MM.1S (cell line): ENCODE measurements at regions not wholly inside any gene's neighbourhood (a gene's known extent, or its start where the extent isn't known, plus 50 kb on each side); places are given as distances from the start of the nearest gene placed in this dataset.

ENCODE experiments used
- EZH2 ChIP-seq: fragments of 300-600 bp; sonication (generic); optimal IDR thresholded peaks from 2 replicates; pipeline ENCODE3; 2017; ENCODE audit warnings: low read depth, mild to moderate bottlenecking, antibody characterized with exemption, low read length, mixed read lengths
- TF ChIP-seq, protein P1 (sequence below): fragments of 300-600 bp; sonication (generic); IDR thresholded peaks from 2 replicates; pipeline ENCODE4 v1.5.1; 2016; ENCODE audit warnings: antibody characterized with exemption, low read length, mixed read lengths

GRCh38 chr3:140765246-140765645, 87.4 kb downstream of the TRIM42 start:
- TF ChIP-seq, protein P1, sequence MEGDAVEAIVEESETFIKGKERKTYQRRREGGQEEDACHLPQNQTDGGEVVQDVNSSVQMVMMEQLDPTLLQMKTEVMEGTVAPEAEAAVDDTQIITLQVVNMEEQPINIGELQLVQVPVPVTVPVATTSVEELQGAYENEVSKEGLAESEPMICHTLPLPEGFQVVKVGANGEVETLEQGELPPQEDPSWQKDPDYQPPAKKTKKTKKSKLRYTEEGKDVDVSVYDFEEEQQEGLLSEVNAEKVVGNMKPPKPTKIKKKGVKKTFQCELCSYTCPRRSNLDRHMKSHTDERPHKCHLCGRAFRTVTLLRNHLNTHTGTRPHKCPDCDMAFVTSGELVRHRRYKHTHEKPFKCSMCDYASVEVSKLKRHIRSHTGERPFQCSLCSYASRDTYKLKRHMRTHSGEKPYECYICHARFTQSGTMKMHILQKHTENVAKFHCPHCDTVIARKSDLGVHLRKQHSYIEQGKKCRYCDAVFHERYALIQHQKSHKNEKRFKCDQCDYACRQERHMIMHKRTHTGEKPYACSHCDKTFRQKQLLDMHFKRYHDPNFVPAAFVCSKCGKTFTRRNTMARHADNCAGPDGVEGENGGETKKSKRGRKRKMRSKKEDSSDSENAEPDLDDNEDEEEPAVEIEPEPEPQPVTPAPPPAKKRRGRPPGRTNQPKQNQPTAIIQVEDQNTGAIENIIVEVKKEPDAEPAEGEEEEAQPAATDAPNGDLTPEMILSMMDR = no peak
- no peak for TF ChIP-seq EZH2
